ENCODE measurements at regions not wholly inside any gene's neighbourhood (a gene's known extent, or its start where the extent isn't known, plus 50 kb on each side); places are given as distances from the start of the nearest gene placed in this dataset.

DNA sequence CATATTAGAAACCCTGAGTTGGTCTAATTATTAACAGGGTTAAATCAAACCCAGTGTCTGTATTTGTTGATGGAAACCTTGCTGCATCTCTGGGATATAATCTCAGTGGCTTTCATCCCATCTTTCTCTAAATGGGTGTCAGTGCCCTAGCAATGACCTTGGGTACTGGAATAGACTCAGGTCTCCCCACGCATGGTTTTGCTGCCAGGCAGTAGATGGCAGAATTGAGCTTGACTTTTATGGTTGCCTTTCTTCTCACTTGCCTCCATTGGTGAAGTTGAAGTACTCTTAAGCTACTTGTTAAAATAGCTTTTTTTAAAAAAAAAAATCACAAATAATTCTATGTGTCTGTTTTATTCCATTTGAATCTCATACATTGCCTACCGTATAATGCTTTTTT, 81.8 kb upstream of the HMCN1 start:
- TF ChIP-seq, protein P1, sequence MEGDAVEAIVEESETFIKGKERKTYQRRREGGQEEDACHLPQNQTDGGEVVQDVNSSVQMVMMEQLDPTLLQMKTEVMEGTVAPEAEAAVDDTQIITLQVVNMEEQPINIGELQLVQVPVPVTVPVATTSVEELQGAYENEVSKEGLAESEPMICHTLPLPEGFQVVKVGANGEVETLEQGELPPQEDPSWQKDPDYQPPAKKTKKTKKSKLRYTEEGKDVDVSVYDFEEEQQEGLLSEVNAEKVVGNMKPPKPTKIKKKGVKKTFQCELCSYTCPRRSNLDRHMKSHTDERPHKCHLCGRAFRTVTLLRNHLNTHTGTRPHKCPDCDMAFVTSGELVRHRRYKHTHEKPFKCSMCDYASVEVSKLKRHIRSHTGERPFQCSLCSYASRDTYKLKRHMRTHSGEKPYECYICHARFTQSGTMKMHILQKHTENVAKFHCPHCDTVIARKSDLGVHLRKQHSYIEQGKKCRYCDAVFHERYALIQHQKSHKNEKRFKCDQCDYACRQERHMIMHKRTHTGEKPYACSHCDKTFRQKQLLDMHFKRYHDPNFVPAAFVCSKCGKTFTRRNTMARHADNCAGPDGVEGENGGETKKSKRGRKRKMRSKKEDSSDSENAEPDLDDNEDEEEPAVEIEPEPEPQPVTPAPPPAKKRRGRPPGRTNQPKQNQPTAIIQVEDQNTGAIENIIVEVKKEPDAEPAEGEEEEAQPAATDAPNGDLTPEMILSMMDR (IDR thresholded peaks at IDR 0.05): peak in 1 of 6 experiments; percentile 20
- no peak for TF ChIP-seq POLR2A (IDR thresholded peaks at IDR 0.05)
